Liver (tissue), 8 donors: ENCODE measurements at regions not wholly inside any gene's neighbourhood (a gene's known extent, or its start where the extent isn't known, plus 50 kb on each side); places are given as distances from the start of the nearest gene placed in this dataset.

Experiments used
- DNase-seq: peaks from one replicate; pipeline ENCODE4 v3.0.0-alpha.2; 2017; ENCODE audit warnings: low spot score
- H3K27ac ChIP-seq, 2 donors: one replicate each; pipeline ENCODE4 v1.7.0; 2013; ENCODE audit warnings: inconsistent platforms in 2 of 2, low read length in 2 of 2, control low read depth in 1 of 2, low read depth in 1 of 2, mild to moderate bottlenecking in 1 of 2
- H3K27me3 ChIP-seq, 4 donors: one replicate each; pipeline versions ENCODE4 v1.6.1 to v1.7.0; 2013; ENCODE audit warnings: low read length in 3 of 4, inconsistent platforms in 1 of 4, mild to moderate bottlenecking in 1 of 4, moderate library complexity in 1 of 4; ENCODE audit not compliant: control insufficient read depth in 4 of 4, insufficient read depth in 4 of 4
- H3K36me3 ChIP-seq, 4 donors: one replicate each; pipeline versions ENCODE4 v1.6.1 to v1.7.0; 2013; ENCODE audit warnings: low read length in 3 of 4, mild to moderate bottlenecking in 3 of 4, low read depth in 1 of 4, moderate library complexity in 1 of 4; ENCODE audit not compliant: control insufficient read depth in 4 of 4, insufficient read depth in 3 of 4
- H3K4me1 ChIP-seq, 4 donors: one replicate each; pipeline versions ENCODE4 v1.6.1 to v1.7.0; 2013; ENCODE audit warnings: low read length in 3 of 4, mild to moderate bottlenecking in 3 of 4, moderate library complexity in 1 of 4; ENCODE audit not compliant: control insufficient read depth in 4 of 4, insufficient read depth in 4 of 4
- H3K4me3 ChIP-seq, 3 donors: one replicate each; pipeline versions ENCODE4 v1.6.1 to v1.7.0; 2013; ENCODE audit warnings: low read length in 3 of 3, control low read depth in 1 of 3, low read depth in 1 of 3, mild to moderate bottlenecking in 1 of 3
- H3K9ac ChIP-seq, 2 donors: one replicate each; pipeline ENCODE4 v1.7.0; 2013; ENCODE audit warnings: low read length in 2 of 2, mild to moderate bottlenecking in 2 of 2, moderate library complexity in 2 of 2, control low read depth in 1 of 2, low read depth in 1 of 2
- H3K9me3 ChIP-seq, 4 donors: one replicate each; pipeline versions ENCODE4 v1.6.1 to v1.7.0; 2013; ENCODE audit warnings: low read length in 3 of 4; ENCODE audit not compliant: control insufficient read depth in 4 of 4
- ATF3 ChIP-seq: IDR thresholded peaks from 2 replicates; pipeline ENCODE4 v1.6.1; 2016; ENCODE audit warnings: antibody characterized with exemption
- CTCF ChIP-seq: fragments of 150-350 bp; IDR thresholded peaks from 2 replicates; pipeline ENCODE4 v1.5.1; 2017; ENCODE audit warnings: improper control_type of control experiment, low read depth, low read length; ENCODE audit not compliant: missing input control
- EGR1 ChIP-seq, 2 donors: IDR thresholded peaks; 2 replicates each; pipeline ENCODE4 v1.6.1; 2016 to 2018; ENCODE audit warnings: antibody characterized with exemption in 2 of 2, low read depth in 2 of 2
- FOXA1 ChIP-seq: IDR thresholded peaks from 2 replicates; pipeline ENCODE4 v1.6.1; 2016; ENCODE audit warnings: antibody characterized with exemption
- FOXA2 ChIP-seq: IDR thresholded peaks from 2 replicates; pipeline ENCODE4 v1.6.1; 2016; ENCODE audit warnings: antibody characterized with exemption
- GABPA ChIP-seq, 2 donors: IDR thresholded peaks in 1 of 2; conservative IDR thresholded peaks in 1 of 2; 2 replicates each; pipeline ENCODE4 v1.6.1; 2016; ENCODE audit warnings: antibody characterized with exemption in 2 of 2, mild to moderate bottlenecking in 1 of 2, moderate library complexity in 1 of 2
- HNF4A ChIP-seq, 2 donors: conservative IDR thresholded peaks; 2 replicates each; pipeline ENCODE4 v1.6.1; 2016; ENCODE audit warnings: antibody characterized with exemption in 2 of 2, mild to moderate bottlenecking in 2 of 2
- HNF4G ChIP-seq: IDR thresholded peaks from 2 replicates; pipeline ENCODE4 v1.6.1; 2016; ENCODE audit warnings: antibody characterized with exemption
- JUND ChIP-seq, 2 donors: IDR thresholded peaks; 2 replicates each; pipeline ENCODE4 v1.6.1; 2016; ENCODE audit warnings: antibody characterized with exemption in 2 of 2
- NR2F2 ChIP-seq: IDR thresholded peaks from 2 replicates; pipeline ENCODE4 v1.6.1; 2016; ENCODE audit warnings: antibody characterized with exemption
- RAD21 ChIP-seq, 2 donors: IDR thresholded peaks; 2 replicates each; pipeline ENCODE4 v1.6.1; 2016; ENCODE audit warnings: antibody characterized with exemption in 2 of 2, mild to moderate bottlenecking in 2 of 2
- RXRA ChIP-seq, 2 donors: IDR thresholded peaks; 2 replicates each; pipeline ENCODE4 v1.6.1; 2017 to 2018; ENCODE audit warnings: antibody characterized with exemption in 2 of 2, mild to moderate bottlenecking in 1 of 2
- SP1 ChIP-seq: IDR thresholded peaks from 2 replicates; pipeline ENCODE4 v1.6.1; 2018; ENCODE audit warnings: antibody characterized with exemption, mild to moderate bottlenecking
- TAF1 ChIP-seq: conservative IDR thresholded peaks from 2 replicates; pipeline ENCODE4 v1.6.1; 2016; ENCODE audit warnings: antibody characterized with exemption, mild to moderate bottlenecking
- YY1 ChIP-seq: IDR thresholded peaks from 2 replicates; pipeline ENCODE4 v1.6.1; 2016; ENCODE audit warnings: antibody characterized with exemption, mild to moderate bottlenecking
- ZBTB33 ChIP-seq: IDR thresholded peaks from 2 replicates; pipeline ENCODE4 v1.6.1; 2016; ENCODE audit warnings: antibody characterized with exemption
- WGBS: extraction: QIAGEN DNeasy Blood & Tissue Kit; methylation state at CpG from one replicate; pipeline ENCODE4 v1.1.7; 2013; 5-methylcytosine and 5-hydroxymethylcytosine counted together
- TF ChIP-seq, protein P1 (sequence below): IDR thresholded peaks from 2 replicates; pipeline ENCODE4 v1.6.1; 2016; ENCODE audit warnings: antibody characterized with exemption
- TF ChIP-seq, protein P2 (sequence below): IDR thresholded peaks from 2 replicates; pipeline ENCODE4 v1.6.1; 2016; ENCODE audit warnings: antibody characterized with exemption, mild to moderate bottlenecking
- donor health status: healthy.
- donor health status: healthy.
- donor health status: healthy.
- donor health status: healthy.
- donor health status: healthy.

- Histone ChIP-seq H3K27ac (no peak overlapping the region), H3K9me3 (no peaks in the 10 kb centered on the region), H3K36me3 (no peaks in the 10 kb centered on the region), H3K4me1 (no peaks in the 10 kb centered on the region), H3K9ac (no peak overlapping the region), H3K27me3 (peaks cover 0 to 5% (median 3%) of the 10 kb centered on the region in 4 donors), H3K4me3 (no peak overlapping the region)
- TF ChIP-seq FOXA2 (no peak), NR2F2 (no peak), CTCF (no peak), SP1 (no peak), HNF4G (no peak)
- TF ChIP-seq, protein P1, sequence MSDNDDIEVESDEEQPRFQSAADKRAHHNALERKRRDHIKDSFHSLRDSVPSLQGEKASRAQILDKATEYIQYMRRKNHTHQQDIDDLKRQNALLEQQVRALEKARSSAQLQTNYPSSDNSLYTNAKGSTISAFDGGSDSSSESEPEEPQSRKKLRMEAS: no peak
- 57% methylated on average over 25 of the region's 25 CpGs for WGBS
- DNase-seq: no peak
Observed at GRCh38 chr17:79377230-79377786, 233.5 kb downstream of the RBFOX3 start.

GRCh38 chr17:79374807-79375206, 236.0 kb downstream of the RBFOX3 start:
- no peak overlapping the region for H3K4me3 ChIP-seq
- TF ChIP-seq, protein P1: no peak
- no peak for TF ChIP-seq HNF4A (conservative IDR thresholded peaks at IDR 0.05)
- no peak for TF ChIP-seq JUND (IDR thresholded peaks at IDR 0.05)
- no peak for TF ChIP-seq YY1
- no peak for TF ChIP-seq FOXA1
- TF ChIP-seq ZBTB33: no peak
- no peak for TF ChIP-seq NR2F2
- TF ChIP-seq CTCF: no peak
- TF ChIP-seq RXRA (IDR thresholded peaks at IDR 0.05): no peak
- no peak for TF ChIP-seq SP1
- no peak for TF ChIP-seq GABPA (IDR thresholded peaks at IDR 0.05 in 1 of 2, conservative IDR thresholded peaks at IDR 0.05 in 1 of 2)
- no peak for TF ChIP-seq TAF1
- TF ChIP-seq ATF3: no peak
- TF ChIP-seq, protein P2, sequence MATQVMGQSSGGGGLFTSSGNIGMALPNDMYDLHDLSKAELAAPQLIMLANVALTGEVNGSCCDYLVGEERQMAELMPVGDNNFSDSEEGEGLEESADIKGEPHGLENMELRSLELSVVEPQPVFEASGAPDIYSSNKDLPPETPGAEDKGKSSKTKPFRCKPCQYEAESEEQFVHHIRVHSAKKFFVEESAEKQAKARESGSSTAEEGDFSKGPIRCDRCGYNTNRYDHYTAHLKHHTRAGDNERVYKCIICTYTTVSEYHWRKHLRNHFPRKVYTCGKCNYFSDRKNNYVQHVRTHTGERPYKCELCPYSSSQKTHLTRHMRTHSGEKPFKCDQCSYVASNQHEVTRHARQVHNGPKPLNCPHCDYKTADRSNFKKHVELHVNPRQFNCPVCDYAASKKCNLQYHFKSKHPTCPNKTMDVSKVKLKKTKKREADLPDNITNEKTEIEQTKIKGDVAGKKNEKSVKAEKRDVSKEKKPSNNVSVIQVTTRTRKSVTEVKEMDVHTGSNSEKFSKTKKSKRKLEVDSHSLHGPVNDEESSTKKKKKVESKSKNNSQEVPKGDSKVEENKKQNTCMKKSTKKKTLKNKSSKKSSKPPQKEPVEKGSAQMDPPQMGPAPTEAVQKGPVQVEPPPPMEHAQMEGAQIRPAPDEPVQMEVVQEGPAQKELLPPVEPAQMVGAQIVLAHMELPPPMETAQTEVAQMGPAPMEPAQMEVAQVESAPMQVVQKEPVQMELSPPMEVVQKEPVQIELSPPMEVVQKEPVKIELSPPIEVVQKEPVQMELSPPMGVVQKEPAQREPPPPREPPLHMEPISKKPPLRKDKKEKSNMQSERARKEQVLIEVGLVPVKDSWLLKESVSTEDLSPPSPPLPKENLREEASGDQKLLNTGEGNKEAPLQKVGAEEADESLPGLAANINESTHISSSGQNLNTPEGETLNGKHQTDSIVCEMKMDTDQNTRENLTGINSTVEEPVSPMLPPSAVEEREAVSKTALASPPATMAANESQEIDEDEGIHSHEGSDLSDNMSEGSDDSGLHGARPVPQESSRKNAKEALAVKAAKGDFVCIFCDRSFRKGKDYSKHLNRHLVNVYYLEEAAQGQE: no peak
- no peak for TF ChIP-seq FOXA2
- no peak for TF ChIP-seq EGR1 (IDR thresholded peaks at IDR 0.05; ENCODE audit: low read depth in 2 of 2)
- TF ChIP-seq RAD21 (IDR thresholded peaks at IDR 0.05): no peak
- TF ChIP-seq HNF4G: no peak
- H3K36me3 ChIP-seq: no peaks in the 10 kb centered on the region
- no peak overlapping the region for H3K9ac ChIP-seq
- H3K27ac ChIP-seq: no peak overlapping the region
- DNase-seq: no peak
- peaks cover 0 to 7% (median 3%) of the 10 kb centered on the region in 4 donors for H3K27me3 ChIP-seq
- no peaks in the 10 kb centered on the region for H3K4me1 ChIP-seq
- WGBS: 53% methylated on average over 6 of the region's 6 CpGs
- H3K9me3 ChIP-seq: no peaks in the 10 kb centered on the region
